ENCODE measurements at regions not wholly inside any gene's neighbourhood (a gene's known extent, or its start where the extent isn't known, plus 50 kb on each side); places are given as distances from the start of the nearest gene placed in this dataset.

DNA sequence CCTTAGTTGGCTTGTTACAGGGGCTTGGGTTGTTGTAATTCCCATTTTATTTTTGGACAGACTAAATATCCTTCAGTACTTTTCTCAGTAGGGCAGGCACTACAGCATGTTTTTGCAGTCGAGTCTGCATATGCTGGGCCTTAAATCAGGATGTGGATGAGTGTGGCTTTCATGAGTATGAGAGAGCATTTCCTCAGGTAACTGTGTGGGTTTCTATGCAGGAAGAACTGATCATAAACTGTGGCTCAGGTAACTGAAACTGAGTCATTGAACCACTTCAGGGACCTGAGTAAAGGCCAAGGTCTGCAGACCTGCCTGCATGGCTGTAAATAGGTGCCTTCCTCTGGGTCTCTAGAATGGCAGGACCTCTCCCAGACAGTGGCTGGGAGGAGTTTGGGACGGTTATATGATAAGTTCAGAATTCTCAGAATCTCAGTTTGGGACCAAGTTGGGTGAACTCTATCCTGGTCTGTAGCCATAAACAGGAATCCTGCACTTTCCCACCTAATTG is 112.1 kb downstream of the ZNF737 start:
- no peaks in the 10 kb centered on the region for H3K27me3 ChIP-seq (ENCODE audit: insufficient read depth)
- 0% methylated on average over 1 of the region's 2 CpGs for WGBS (ENCODE audit: low lambda C conversion rate)

More for the DNA sequence above, 112.1 kb downstream of the ZNF737 start:
- no peak for TF ChIP-seq FOXM1 (IDR thresholded peaks at IDR 0.05; ENCODE audit: low read depth)
- no peak for TF ChIP-seq TAF1 (IDR thresholded peaks at IDR 0.05; ENCODE audit: borderline replicate concordance, low read depth, low read length)
- TF ChIP-seq, protein P1, sequence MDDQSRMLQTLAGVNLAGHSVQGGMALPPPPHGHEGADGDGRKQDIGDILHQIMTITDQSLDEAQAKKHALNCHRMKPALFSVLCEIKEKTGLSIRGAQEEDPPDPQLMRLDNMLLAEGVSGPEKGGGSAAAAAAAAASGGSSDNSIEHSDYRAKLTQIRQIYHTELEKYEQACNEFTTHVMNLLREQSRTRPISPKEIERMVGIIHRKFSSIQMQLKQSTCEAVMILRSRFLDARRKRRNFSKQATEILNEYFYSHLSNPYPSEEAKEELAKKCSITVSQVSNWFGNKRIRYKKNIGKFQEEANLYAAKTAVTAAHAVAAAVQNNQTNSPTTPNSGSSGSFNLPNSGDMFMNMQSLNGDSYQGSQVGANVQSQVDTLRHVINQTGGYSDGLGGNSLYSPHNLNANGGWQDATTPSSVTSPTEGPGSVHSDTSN (IDR thresholded peaks at IDR 0.05), result no peak
- no peak for TF ChIP-seq FOSL2 (IDR thresholded peaks at IDR 0.05; ENCODE audit: borderline replicate concordance, low read depth)
- TF ChIP-seq, protein P2, sequence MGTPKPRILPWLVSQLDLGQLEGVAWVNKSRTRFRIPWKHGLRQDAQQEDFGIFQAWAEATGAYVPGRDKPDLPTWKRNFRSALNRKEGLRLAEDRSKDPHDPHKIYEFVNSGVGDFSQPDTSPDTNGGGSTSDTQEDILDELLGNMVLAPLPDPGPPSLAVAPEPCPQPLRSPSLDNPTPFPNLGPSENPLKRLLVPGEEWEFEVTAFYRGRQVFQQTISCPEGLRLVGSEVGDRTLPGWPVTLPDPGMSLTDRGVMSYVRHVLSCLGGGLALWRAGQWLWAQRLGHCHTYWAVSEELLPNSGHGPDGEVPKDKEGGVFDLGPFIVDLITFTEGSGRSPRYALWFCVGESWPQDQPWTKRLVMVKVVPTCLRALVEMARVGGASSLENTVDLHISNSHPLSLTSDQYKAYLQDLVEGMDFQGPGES (IDR thresholded peaks at IDR 0.05; ENCODE audit: low read depth, low read length), result no peak
- TF ChIP-seq TCF12 (IDR thresholded peaks at IDR 0.05), result no peak
- TF ChIP-seq ELF1 (IDR thresholded peaks at IDR 0.05), result no peak
- no peak for TF ChIP-seq TEAD4 (IDR thresholded peaks at IDR 0.05; ENCODE audit: borderline replicate concordance, insufficient read depth)
- no peak for TF ChIP-seq SIN3A (IDR thresholded peaks at IDR 0.05; ENCODE audit: borderline replicate concordance, low read depth, low read length)
- no peak for TF ChIP-seq EP300 (IDR thresholded peaks at IDR 0.05; ENCODE audit: borderline replicate concordance in 1 of 2, low read depth in 1 of 2, low read length in 1 of 2)
- TF ChIP-seq NRF1 (IDR thresholded peaks at IDR 0.05; ENCODE audit: low read depth, low read length), result no peak
- no peak for TF ChIP-seq EZH2phosphoT487 (IDR thresholded peaks at IDR 0.05; ENCODE audit: borderline replicate concordance, low read depth)
- TF ChIP-seq, protein P3, sequence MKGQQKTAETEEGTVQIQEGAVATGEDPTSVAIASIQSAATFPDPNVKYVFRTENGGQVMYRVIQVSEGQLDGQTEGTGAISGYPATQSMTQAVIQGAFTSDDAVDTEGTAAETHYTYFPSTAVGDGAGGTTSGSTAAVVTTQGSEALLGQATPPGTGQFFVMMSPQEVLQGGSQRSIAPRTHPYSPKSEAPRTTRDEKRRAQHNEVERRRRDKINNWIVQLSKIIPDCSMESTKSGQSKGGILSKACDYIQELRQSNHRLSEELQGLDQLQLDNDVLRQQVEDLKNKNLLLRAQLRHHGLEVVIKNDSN (IDR thresholded peaks at IDR 0.05; ENCODE audit: borderline replicate concordance, low read depth), result no peak
- TF ChIP-seq, protein P4, sequence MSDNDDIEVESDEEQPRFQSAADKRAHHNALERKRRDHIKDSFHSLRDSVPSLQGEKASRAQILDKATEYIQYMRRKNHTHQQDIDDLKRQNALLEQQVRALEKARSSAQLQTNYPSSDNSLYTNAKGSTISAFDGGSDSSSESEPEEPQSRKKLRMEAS (IDR thresholded peaks at IDR 0.05; ENCODE audit: low read depth), result no peak
- TF ChIP-seq MXI1 (IDR thresholded peaks at IDR 0.05; ENCODE audit: low read depth, low read length), result no peak
- no peak for TF ChIP-seq RFX5 (IDR thresholded peaks at IDR 0.05; ENCODE audit: low read length)
- TF ChIP-seq RCOR1 (IDR thresholded peaks at IDR 0.05; ENCODE audit: low read length), result no peak
- TF ChIP-seq RAD21 (IDR thresholded peaks at IDR 0.05; ENCODE audit: low read length), result no peak
- TF ChIP-seq, protein P5, sequence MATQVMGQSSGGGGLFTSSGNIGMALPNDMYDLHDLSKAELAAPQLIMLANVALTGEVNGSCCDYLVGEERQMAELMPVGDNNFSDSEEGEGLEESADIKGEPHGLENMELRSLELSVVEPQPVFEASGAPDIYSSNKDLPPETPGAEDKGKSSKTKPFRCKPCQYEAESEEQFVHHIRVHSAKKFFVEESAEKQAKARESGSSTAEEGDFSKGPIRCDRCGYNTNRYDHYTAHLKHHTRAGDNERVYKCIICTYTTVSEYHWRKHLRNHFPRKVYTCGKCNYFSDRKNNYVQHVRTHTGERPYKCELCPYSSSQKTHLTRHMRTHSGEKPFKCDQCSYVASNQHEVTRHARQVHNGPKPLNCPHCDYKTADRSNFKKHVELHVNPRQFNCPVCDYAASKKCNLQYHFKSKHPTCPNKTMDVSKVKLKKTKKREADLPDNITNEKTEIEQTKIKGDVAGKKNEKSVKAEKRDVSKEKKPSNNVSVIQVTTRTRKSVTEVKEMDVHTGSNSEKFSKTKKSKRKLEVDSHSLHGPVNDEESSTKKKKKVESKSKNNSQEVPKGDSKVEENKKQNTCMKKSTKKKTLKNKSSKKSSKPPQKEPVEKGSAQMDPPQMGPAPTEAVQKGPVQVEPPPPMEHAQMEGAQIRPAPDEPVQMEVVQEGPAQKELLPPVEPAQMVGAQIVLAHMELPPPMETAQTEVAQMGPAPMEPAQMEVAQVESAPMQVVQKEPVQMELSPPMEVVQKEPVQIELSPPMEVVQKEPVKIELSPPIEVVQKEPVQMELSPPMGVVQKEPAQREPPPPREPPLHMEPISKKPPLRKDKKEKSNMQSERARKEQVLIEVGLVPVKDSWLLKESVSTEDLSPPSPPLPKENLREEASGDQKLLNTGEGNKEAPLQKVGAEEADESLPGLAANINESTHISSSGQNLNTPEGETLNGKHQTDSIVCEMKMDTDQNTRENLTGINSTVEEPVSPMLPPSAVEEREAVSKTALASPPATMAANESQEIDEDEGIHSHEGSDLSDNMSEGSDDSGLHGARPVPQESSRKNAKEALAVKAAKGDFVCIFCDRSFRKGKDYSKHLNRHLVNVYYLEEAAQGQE (IDR thresholded peaks at IDR 0.05; ENCODE audit: low read depth, low read length), result no peak
- TF ChIP-seq, protein P6, sequence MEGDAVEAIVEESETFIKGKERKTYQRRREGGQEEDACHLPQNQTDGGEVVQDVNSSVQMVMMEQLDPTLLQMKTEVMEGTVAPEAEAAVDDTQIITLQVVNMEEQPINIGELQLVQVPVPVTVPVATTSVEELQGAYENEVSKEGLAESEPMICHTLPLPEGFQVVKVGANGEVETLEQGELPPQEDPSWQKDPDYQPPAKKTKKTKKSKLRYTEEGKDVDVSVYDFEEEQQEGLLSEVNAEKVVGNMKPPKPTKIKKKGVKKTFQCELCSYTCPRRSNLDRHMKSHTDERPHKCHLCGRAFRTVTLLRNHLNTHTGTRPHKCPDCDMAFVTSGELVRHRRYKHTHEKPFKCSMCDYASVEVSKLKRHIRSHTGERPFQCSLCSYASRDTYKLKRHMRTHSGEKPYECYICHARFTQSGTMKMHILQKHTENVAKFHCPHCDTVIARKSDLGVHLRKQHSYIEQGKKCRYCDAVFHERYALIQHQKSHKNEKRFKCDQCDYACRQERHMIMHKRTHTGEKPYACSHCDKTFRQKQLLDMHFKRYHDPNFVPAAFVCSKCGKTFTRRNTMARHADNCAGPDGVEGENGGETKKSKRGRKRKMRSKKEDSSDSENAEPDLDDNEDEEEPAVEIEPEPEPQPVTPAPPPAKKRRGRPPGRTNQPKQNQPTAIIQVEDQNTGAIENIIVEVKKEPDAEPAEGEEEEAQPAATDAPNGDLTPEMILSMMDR (IDR thresholded peaks at IDR 0.05), result no peak
- Histone ChIP-seq H3K9me2 (no peaks in the 10 kb centered on the region), H3F3A (replicated peaks; ENCODE audit: insufficient read depth) (no peaks in the 10 kb centered on the region), H3K4me3 (ENCODE audit: low read depth in 2 of 2, low read length in 1 of 2) (no peak overlapping the region), H3K4me1 (ENCODE audit: control insufficient read depth in 1 of 2, insufficient read depth in 2 of 2, low read depth in 1 of 2, low read length in 1 of 2) (no peaks in the 10 kb centered on the region), H4K20me1 (ENCODE audit: insufficient read depth) (no peaks in the 10 kb centered on the region), H3K9me3 (0 out of 2 replicates have a peak, but pooled peaks cover 9% of the 10 kb centered on the region), H3K79me2 (ENCODE audit: insufficient read depth) (no peaks in the 10 kb centered on the region), H3K36me3 (replicated peaks in 1 of 2; ENCODE audit: control insufficient read depth in 1 of 2, insufficient read depth in 2 of 2, low read length in 1 of 2) (no peaks in the 10 kb centered on the region), H3K9ac (no peak overlapping the region), H3K27ac (ENCODE audit: low read depth in 2 of 2, low read length in 1 of 2) (no peak overlapping the region), H3K4me2 (no peak overlapping the region), H2AFZ (ENCODE audit: low read depth) (no peak overlapping the region)
- CTCF ChIA-PET, result no interaction called here
- no peak for DNase-seq
- POLR2A ChIA-PET, result no interaction called here

Measured in SK-N-SH (cell line).